ENCODE measurements at regions not wholly inside any gene's neighbourhood (a gene's known extent, or its start where the extent isn't known, plus 50 kb on each side); places are given as distances from the start of the nearest gene placed in this dataset.

GRCh38 chr4:42237010-42237409 is 84.6 kb upstream of the BEND4 start:
- Histone ChIP-seq H3K36me3 (ENCODE audit: control insufficient read depth in 1 of 2, insufficient read depth in 2 of 2, low read length in 2 of 2) (no peaks in the 10 kb centered on the region), H3K9me3 (ENCODE audit: control insufficient read depth in 1 of 2, insufficient read depth in 1 of 2, low read depth in 1 of 2, low read length in 2 of 2) (no peaks in the 10 kb centered on the region), H3K4me1 (ENCODE audit: control insufficient read depth in 1 of 2, insufficient read depth in 2 of 2, low read length in 2 of 2) (no peaks in the 10 kb centered on the region), H3K27me3 (ENCODE audit: insufficient read depth, low read length) (peaks cover 8% of the 10 kb centered on the region; the same call in 1 of the 2 replicates), H3K9ac (ENCODE audit: low read length) (no peak overlapping the region), H3K4me2 (ENCODE audit: low read length) (no peak overlapping the region), H2AFZ (ENCODE audit: low read depth, low read length, poor library complexity, severe bottlenecking) (no peak overlapping the region), H3K4me3 (replicated peaks in 1 of 2; ENCODE audit: low read depth in 1 of 2, low read length in 2 of 2) (no peak overlapping the region), H4K20me1 (ENCODE audit: insufficient read depth) (no peaks in the 10 kb centered on the region), H3K27ac (ENCODE audit: low read depth, low read length) (no peak overlapping the region), H3K79me2 (ENCODE audit: insufficient read depth, low read length) (no peaks in the 10 kb centered on the region), H3K9me2 (ENCODE audit: insufficient read depth) (no peaks in the 10 kb centered on the region)
- ChIA-PET POLR2A (no interaction called here), CTCF (no interaction called here), RAD21 (ENCODE audit: low non-redundant PET in 1 of 2, low total read pairs in 2 of 2, uncharacterized antibody in 2 of 2, unreplicated experiment in 2 of 2) (no interaction called here)
- no TSS peak for BruUV-seq (replicated peaks)
- no peak for TF ChIP-seq ZNF274 (IDR thresholded peaks at IDR 0.05; ENCODE audit: low read depth, low read length)
- TF ChIP-seq ZFX (IDR thresholded peaks at IDR 0.05) = no peak
- TF ChIP-seq EZH2phosphoT487 (IDR thresholded peaks at IDR 0.05; ENCODE audit: borderline replicate concordance) = no peak
- TF ChIP-seq JUND (IDR thresholded peaks at IDR 0.05) = no peak
- TF ChIP-seq ELF1 (IDR thresholded peaks at IDR 0.05; ENCODE audit: borderline replicate concordance, low read depth) = no peak
- intact Hi-C loops (cut with micrococcal nuclease) = no loop called here
- ATAC-seq = no peak
- no peak for DNase-seq (ENCODE audit: low read depth, low spot score)

- Histone ChIP-seq H2AFZ (ENCODE audit: low read depth, low read length, poor library complexity, severe bottlenecking) (no peak overlapping the region), H3K4me3 (replicated peaks in 1 of 2; ENCODE audit: low read depth in 1 of 2, low read length in 2 of 2) (no peak overlapping the region), H3K9me2 (ENCODE audit: insufficient read depth) (no peaks in the 10 kb centered on the region), H3K4me1 (ENCODE audit: control insufficient read depth in 1 of 2, insufficient read depth in 2 of 2, low read length in 2 of 2) (no peaks in the 10 kb centered on the region), H3K27ac (ENCODE audit: low read depth, low read length) (no peak overlapping the region), H3K9me3 (ENCODE audit: control insufficient read depth in 1 of 2, insufficient read depth in 1 of 2, low read depth in 1 of 2, low read length in 2 of 2) (no peaks in the 10 kb centered on the region), H3K4me2 (ENCODE audit: low read length) (no peak overlapping the region), H3K9ac (ENCODE audit: low read length) (no peak overlapping the region), H3K27me3 (ENCODE audit: insufficient read depth, low read length) (peaks cover 8% of the 10 kb centered on the region; the same call in 1 of the 2 replicates), H4K20me1 (ENCODE audit: insufficient read depth) (no peaks in the 10 kb centered on the region), H3K79me2 (ENCODE audit: insufficient read depth, low read length) (no peaks in the 10 kb centered on the region), H3K36me3 (ENCODE audit: control insufficient read depth in 1 of 2, insufficient read depth in 2 of 2, low read length in 2 of 2) (no peaks in the 10 kb centered on the region)
- CTCF ChIA-PET = no interaction called here
- POLR2A ChIA-PET = no interaction called here
- ATAC-seq (no peak), DNase-seq (ENCODE audit: low read depth, low spot score) (no peak)
- TF ChIP-seq POLR2AphosphoS5 (IDR thresholded peaks at IDR 0.05; ENCODE audit: low read depth, low read length) = no peak
- TF ChIP-seq CBX3 (IDR thresholded peaks at IDR 0.05; ENCODE audit: low read depth) = no peak
- no peak for TF ChIP-seq CEBPB (IDR thresholded peaks at IDR 0.05; ENCODE audit: low read depth)
- no peak for TF ChIP-seq ZBTB33 (IDR thresholded peaks at IDR 0.05; ENCODE audit: extremely low read depth, insufficient replicate concordance, low read length)
- no peak for TF ChIP-seq TCF7L2 (IDR thresholded peaks at IDR 0.05; ENCODE audit: borderline replicate concordance, extremely low read depth, insufficient read depth, insufficient read length)
- TF ChIP-seq SP1 (IDR thresholded peaks at IDR 0.05; ENCODE audit: low read depth) = no peak
- no peak for TF ChIP-seq SIN3A (IDR thresholded peaks at IDR 0.05; ENCODE audit: low read depth)
- no peak for TF ChIP-seq ATF3 (IDR thresholded peaks at IDR 0.05)
- TF ChIP-seq ZFX (IDR thresholded peaks at IDR 0.05) = no peak
- TF ChIP-seq, protein P1, sequence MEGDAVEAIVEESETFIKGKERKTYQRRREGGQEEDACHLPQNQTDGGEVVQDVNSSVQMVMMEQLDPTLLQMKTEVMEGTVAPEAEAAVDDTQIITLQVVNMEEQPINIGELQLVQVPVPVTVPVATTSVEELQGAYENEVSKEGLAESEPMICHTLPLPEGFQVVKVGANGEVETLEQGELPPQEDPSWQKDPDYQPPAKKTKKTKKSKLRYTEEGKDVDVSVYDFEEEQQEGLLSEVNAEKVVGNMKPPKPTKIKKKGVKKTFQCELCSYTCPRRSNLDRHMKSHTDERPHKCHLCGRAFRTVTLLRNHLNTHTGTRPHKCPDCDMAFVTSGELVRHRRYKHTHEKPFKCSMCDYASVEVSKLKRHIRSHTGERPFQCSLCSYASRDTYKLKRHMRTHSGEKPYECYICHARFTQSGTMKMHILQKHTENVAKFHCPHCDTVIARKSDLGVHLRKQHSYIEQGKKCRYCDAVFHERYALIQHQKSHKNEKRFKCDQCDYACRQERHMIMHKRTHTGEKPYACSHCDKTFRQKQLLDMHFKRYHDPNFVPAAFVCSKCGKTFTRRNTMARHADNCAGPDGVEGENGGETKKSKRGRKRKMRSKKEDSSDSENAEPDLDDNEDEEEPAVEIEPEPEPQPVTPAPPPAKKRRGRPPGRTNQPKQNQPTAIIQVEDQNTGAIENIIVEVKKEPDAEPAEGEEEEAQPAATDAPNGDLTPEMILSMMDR (IDR thresholded peaks at IDR 0.05 in 2 of 3, conservative IDR thresholded peaks at IDR 0.05 in 1 of 3; ENCODE audit: borderline replicate concordance in 1 of 3, insufficient read depth in 1 of 3, low read depth in 2 of 3, low read length in 2 of 3) = no peak
- TF ChIP-seq EZH2 (IDR thresholded peaks at IDR 0.05) = no peak
- no peak for TF ChIP-seq FOSL1 (IDR thresholded peaks at IDR 0.05; ENCODE audit: low read depth)
- no TSS peak for BruUV-seq (replicated peaks)
- intact Hi-C loops (cut with micrococcal nuclease) = no loop called here
- RAD21 ChIA-PET (ENCODE audit: low non-redundant PET in 1 of 2, low total read pairs in 2 of 2, uncharacterized antibody in 2 of 2, unreplicated experiment in 2 of 2) = no interaction called here
These were observed 85.0 kb upstream of the BEND4 start for GRCh38 chr4:42237451-42237850.

Measured in HCT116 (cell line).